ENCODE measurements at regions not wholly inside any gene's neighbourhood (a gene's known extent, or its start where the extent isn't known, plus 50 kb on each side); places are given as distances from the start of the nearest gene placed in this dataset.
A peak's percentile ranks its signal among the peaks of the same experiment; 100 is the strongest.

GRCh38 chr13:33945477-33945876, 127.5 kb downstream of the RFC3 start:
- DNase-seq (ENCODE audit: low spot score) = no peak

- no peak for DNase-seq (ENCODE audit: low spot score)
Observed at GRCh38 chr13:33953203-33953602, 135.3 kb downstream of the RFC3 start.

DNA sequence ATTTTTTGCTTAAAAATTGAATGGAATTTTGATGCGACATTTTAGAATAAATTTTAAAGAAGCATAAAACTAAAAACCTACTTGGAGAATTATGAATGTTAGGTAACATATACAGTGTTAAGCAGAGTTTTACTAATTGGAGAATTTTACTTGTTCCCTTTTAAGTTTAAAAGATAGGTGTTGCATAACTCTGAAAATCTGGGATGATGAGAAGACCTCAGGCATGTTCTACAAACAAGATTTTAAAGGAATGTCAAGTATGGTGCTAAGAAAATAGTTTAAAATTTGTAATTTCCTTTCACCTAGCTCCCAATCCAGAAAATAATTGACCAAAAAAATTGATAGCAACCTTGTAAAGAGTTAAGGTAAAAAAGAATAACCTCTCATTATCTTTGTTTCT, 135.8 kb downstream of the RFC3 start:
- no peak for DNase-seq (ENCODE audit: low spot score)

DNA sequence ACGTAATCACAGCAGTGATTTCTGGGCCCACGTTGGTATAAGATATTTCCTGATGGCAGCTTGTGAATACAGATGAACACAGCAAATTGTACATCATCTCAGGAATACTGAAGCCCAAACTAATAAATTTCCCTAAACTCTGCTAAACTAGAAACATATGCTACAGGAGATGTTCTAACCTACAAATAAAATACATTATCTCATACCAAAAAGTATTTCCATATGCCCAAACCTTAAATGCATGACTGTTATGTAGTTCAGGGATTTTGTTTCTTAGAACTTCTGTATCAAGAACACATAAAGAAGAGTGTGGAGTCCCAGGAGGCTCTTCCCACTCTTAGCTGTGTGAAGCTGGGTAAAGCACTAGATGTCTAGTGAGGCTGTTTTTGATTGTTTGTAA, 138.4 kb downstream of the RFC3 start:
- peak; percentile 59 for DNase-seq (ENCODE audit: low spot score)

GRCh38 chr13:33957497-33957905, 139.6 kb downstream of the RFC3 start:
- no peak for DNase-seq (ENCODE audit: low spot score)

DNA sequence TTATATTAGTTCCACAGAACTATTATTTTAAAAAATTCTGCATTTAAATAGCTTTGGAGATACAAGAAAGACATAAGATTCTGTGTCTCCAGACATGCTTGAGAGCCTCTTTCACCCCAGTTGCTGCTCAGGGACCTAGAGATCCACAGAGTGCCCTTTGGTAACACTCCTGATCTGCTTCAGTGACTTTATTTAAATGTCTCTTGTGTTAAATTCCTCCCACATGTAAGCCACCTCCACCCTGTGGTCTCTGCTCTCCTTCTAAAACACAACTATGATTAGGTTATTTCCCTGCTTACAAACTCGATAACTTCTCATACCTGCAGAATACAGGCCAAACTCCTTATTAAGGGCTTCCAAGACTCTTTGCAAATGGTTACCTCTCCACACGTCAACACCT, 141.0 kb downstream of the RFC3 start:
- DNase-seq (ENCODE audit: low spot score) = no peak

GRCh38 chr13:33963134-33963533, 145.2 kb downstream of the RFC3 start:
- no peak for DNase-seq (ENCODE audit: low spot score)

GRCh38 chr13:33963895-33964294, 145.9 kb downstream of the RFC3 start:
- no peak for DNase-seq (ENCODE audit: low spot score)

- no peak for DNase-seq (ENCODE audit: low spot score)
Observed at GRCh38 chr13:33968520-33969507, 150.9 kb downstream of the RFC3 start.

DNA sequence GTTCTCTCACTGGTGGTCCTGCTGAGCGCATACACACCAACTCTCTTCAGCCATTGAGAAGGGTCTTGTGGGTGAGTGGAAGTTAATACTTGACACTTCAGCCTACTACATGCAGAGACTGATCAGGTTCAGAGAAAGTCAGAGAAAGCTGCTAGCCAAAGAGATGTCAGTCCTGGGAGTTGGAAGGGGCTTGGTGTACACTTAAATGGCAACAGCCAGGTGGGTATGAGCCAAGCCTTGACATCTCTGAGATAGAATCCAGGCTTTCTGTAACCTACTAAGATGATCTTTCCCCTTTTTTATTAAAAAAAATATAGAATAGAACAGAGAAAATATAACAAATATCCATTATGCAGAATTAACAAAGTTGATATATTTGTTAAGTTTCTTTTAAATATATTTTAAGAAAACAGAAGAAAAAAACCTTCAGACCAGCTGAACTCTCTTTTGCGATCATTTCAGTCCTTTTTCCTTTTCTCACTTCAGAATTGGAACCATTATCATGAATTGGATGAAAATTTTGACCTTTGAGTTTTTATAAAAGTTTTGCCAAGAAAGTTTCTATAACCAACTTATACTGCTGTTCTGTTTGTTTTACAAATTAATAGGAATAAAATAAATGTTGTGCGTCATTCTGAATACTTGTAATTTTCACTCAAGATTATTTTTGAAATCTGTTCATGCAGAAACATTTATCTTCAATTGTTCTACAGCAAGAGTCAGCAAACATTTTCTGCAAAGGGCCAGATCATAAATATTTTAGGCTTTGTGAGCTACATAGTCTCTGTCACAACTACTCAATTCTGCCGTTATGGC, 153.0 kb downstream of the RFC3 start:
- no peak for DNase-seq (ENCODE audit: low spot score)

DNA sequence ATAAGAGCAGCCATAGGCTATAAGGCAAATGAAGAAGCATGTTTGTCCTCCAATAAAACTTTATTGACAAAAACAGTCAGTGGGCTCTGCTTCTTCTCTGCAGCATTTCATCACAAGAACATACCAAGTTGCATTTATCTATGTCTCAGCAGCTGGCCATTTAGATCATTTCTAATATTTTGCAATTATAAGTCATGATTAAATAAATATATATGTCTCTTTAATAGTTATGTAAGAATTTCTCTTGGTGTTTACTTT, 153.5 kb downstream of the RFC3 start:
- DNase-seq (ENCODE audit: low spot score) = no peak

DNA sequence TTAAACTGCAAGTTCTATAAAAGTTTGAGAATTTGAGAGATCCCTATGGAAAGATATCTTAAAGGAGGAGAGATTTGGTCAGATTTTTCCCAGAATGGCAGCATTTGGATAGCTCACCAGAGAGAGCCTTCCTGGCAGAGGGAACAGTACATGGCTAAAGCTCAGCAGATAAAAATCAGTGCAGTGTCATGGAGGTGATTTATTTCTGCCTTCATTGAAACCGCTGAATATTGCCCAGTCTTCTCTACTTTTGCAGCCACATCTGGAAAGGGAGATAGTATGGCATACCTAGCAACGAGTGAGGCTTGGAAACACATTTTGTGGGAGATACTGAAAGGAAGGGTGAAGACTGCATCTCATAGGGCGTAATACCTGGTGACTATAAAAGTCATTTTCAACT, 155.2 kb downstream of the RFC3 start:
- no peak for DNase-seq (ENCODE audit: low spot score)

DNA sequence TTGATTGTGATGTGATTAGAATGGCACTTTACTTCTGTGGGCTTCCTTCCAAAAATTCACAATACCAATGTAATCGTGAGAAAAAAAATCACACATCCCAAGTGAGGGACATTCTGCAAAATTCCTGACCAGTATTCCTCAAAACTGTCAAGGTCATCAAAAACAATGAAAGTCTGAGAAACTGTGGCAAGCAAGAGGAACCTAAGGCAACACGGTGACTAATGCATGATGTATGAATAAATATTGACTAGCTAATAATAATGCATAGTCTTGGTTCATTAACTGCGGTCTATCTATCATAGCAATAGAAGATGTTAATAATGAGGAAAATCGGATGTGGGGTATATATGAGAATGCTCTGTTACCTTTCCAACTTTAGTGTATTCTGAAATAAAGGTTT, 159.0 kb downstream of the RFC3 start:
- DNase-seq (ENCODE audit: low spot score) = no peak

GRCh38 chr13:33978653-33979052, 160.7 kb downstream of the RFC3 start:
- no peak for DNase-seq (ENCODE audit: low spot score)

GRCh38 chr13:33992881-33993336, 175.0 kb downstream of the RFC3 start:
- peak; percentile 24 for DNase-seq (ENCODE audit: low spot score)

DNA sequence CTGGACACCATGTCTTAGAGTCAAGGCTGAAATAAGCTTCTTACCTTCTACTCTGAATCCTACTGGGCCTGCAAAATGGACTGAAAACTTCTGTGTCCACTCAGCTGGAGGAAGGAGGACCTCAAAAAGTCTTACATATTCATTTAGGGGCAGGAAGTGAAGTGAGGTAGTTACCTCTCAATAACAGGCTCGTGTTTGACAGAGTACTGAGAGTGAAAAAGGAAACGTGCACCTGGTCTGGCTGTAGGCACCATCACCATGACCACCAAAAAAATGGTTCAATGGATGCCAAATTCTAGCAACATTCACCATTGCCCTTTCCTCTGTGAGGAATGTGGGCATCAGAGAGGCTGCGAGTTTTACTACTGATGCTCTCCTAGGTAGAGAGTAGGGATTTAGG, 176.2 kb downstream of the RFC3 start:
- no peak for DNase-seq (ENCODE audit: low spot score)

GRCh38 chr13:33994826-33995502, 177.0 kb downstream of the RFC3 start:
- DNase-seq (ENCODE audit: low spot score) = no peak

DNA sequence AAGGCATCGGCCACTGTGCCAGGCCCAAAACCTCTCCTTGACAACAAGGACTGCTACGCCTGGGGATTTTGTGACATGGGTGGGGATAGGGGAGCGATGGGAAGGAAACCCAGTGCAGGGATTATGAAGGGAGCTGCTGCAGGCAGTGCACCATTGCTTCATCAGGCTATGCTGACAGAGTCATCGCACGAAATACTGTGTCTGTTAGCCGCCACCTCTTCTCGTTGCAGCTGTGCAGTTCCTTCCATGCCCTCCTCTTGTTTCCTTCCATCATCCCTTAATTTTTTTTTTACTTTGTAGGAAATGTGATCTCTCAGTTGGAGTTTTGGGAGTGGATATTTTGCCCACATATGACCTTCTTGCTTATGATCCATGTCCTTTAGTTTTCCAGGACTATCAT, 178.7 kb downstream of the RFC3 start:
- no peak for DNase-seq (ENCODE audit: low spot score)

- DNase-seq (ENCODE audit: low spot score) = no peak
Observed at GRCh38 chr13:33997574-33997973, 179.6 kb downstream of the RFC3 start.

DNA sequence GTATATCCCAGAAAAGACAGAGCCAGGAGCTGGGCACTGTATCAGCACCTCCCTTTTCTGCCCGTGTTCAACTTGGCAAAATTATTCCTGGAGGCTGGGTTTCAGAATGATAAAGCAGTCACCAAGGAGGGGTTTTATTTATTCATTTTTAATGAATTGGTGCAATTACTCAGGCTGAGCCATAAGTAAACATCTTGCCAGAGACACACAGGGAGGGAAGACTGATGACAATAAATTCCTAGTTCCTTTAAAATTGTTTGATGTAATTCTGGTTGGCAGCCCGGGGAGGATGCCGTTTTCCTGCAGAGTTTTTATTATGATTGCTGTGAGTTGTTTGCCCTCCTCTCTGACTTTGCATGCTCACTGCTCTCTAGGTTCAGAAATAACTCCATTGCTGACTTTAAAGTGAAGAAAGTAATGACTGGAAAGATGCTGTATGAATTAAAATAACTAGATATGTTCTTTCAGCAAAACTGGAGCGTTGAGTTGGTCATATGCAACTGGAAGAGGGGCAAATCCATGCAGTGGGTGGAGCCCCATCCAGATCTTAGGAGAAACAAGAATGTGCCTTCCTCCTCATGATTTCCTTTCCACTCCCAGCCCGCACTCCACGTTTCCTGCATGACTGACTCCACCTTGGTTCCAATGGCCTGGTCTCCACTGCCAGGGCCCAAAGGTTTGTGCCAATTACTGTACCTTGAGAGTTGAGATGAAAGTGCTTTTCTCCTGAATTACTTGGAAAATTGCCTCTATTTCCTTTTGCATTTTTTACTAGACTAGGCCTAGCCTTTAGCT, 182.1 kb downstream of the RFC3 start:
- DNase-seq (ENCODE audit: low spot score) = no peak

- no peak for DNase-seq (ENCODE audit: low spot score)
Observed at GRCh38 chr13:34000955-34001354, 183.0 kb downstream of the RFC3 start.
